AG10803 (cell line): ENCODE measurements at regions not wholly inside any gene's neighbourhood (a gene's known extent, or its start where the extent isn't known, plus 50 kb on each side); places are given as distances from the start of the nearest gene placed in this dataset.

Source experiments
- DNase-seq: peaks from one replicate; pipeline ENCODE4 v3.0.0; 2010; ENCODE audit warnings: low read depth
- H3K4me3 ChIP-seq: 2 replicates; pipeline ENCODE4 v1.5.1; 2011; ENCODE audit warnings: mild to moderate bottlenecking, low read length, control low read depth
- TF ChIP-seq, protein P1 (sequence below): conservative IDR thresholded peaks from 2 replicates; pipeline ENCODE4 v1.5.1; 2011; ENCODE audit warnings: mild to moderate bottlenecking, low read length, control low read depth, inconsistent platforms

- DNase-seq: no peak
- TF ChIP-seq, protein P1, sequence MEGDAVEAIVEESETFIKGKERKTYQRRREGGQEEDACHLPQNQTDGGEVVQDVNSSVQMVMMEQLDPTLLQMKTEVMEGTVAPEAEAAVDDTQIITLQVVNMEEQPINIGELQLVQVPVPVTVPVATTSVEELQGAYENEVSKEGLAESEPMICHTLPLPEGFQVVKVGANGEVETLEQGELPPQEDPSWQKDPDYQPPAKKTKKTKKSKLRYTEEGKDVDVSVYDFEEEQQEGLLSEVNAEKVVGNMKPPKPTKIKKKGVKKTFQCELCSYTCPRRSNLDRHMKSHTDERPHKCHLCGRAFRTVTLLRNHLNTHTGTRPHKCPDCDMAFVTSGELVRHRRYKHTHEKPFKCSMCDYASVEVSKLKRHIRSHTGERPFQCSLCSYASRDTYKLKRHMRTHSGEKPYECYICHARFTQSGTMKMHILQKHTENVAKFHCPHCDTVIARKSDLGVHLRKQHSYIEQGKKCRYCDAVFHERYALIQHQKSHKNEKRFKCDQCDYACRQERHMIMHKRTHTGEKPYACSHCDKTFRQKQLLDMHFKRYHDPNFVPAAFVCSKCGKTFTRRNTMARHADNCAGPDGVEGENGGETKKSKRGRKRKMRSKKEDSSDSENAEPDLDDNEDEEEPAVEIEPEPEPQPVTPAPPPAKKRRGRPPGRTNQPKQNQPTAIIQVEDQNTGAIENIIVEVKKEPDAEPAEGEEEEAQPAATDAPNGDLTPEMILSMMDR: no peak
- H3K4me3 ChIP-seq: no peak overlapping the region
These were observed 80.2 kb downstream of the TMEM47 start for GRCh38 chrX:34576864-34577263.

DNA sequence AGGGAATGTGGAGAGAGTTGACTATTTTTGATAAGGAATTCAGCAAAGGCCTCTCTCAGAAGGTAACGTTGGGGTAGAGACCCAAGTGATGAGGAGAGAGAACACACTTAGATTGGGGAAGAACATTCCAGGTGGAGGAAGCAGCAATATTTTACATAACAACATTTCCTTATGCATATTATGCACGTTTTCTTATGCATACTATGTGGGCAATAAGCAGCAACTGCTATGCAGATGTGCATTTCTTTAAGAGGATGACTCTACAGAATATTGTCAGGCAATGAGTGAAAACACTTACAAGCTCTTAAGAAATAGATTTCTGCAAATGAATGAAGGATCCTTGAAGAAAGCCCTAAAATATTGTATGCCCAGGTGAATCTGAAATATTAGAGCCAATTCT lies 91.1 kb downstream of the TMEM47 start:
- DNase-seq: no peak
- TF ChIP-seq, protein P1: no peak
- H3K4me3 ChIP-seq: no peak overlapping the region

- no peak for DNase-seq
- TF ChIP-seq, protein P1: no peak
- no peak overlapping the region for H3K4me3 ChIP-seq
These were observed 93.3 kb downstream of the TMEM47 start for GRCh38 chrX:34563804-34564203.

- TF ChIP-seq, protein P1: no peak
- no peak for DNase-seq
- no peak overlapping the region for H3K4me3 ChIP-seq
These were observed 94.0 kb downstream of the TMEM47 start for GRCh38 chrX:34563061-34563460.

DNA sequence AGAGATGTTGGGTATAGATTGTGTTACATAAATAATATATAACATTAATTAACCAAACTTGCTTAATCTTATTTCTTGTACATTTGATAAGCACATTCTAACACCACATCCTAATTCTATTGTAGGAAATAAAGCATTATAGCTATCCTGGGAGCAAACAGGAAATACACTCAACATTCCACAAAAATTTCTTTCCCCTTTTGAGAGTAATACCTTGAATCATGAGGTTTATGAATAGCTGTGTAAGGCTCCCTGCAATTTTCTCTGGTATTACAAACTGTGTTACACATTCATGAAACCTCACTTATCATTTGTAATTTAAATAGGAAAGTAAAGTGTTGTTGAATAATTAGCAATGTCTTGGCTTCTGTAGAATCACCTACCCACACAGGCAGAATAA lies 95.1 kb downstream of the TMEM47 start:
- DNase-seq: no peak
- TF ChIP-seq, protein P1: no peak
- H3K4me3 ChIP-seq: no peak overlapping the region

DNA sequence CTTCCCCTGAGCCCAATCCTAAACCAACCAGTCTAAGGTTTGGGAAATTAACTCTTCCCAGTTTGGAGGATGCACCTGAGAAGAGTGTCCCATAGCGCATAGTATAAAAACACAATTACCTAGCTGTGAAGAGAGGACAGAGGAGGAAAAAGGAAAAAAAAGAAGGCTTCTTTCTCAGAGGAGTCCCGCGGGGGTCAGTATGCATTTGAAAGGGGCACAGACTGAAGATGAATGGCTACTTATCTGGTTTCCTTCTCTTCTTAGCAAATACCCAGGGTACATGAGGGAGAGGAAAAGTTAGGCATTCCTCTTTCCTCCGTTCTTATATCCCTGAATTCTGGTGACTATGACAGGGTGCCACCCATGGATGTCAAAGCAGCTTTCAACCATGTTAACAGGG lies 96.9 kb downstream of the TMEM47 start:
- DNase-seq: no peak

GRCh38 chrX:34559325-34559724 lies 97.8 kb downstream of the TMEM47 start:
- peak; percentile 29 for DNase-seq
- TF ChIP-seq, protein P1: no peak
- H3K4me3 ChIP-seq: no peak overlapping the region

More for the DNA sequence above, 96.9 kb downstream of the TMEM47 start:
- TF ChIP-seq, protein P1: no peak
- no peak overlapping the region for H3K4me3 ChIP-seq
